ENCODE measurements at regions not wholly inside any gene's neighbourhood (a gene's known extent, or its start where the extent isn't known, plus 50 kb on each side); places are given as distances from the start of the nearest gene placed in this dataset.

GRCh38 chr11:115918576-115918975 lies 414.4 kb upstream of the CADM1 start:
- Mint-ChIP-seq H3K27ac (no peak overlapping the region), H3K9me3 (no peaks in the 10 kb centered on the region)
- WGBS, 2 experiments (ENCODE audit: insufficient coverage in 1 of 2, insufficient read length in 1 of 2) = 91 to 100% methylated on average over 1 to 2 of the region's 2 CpGs

DNA sequence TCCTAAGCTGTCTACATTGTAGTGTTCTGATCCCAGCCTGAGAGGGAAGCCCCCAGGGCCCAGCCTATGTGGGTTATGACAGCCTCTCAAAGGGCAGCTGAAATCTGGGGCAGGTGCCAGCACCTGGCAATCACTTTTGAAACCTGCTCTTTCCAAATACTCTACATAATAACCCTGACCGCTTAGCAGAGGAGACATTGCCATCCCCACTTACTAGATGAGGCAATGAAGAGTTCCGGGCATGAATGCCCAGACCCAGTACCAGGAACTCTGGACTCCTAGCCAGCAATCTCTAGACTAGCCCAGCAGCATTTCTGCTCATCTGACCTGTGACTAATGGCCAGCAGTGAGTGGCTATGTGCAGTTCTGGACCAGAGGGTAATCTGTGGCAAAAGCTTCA lies 412.4 kb upstream of the CADM1 start:
- peaks cover 9% of the 10 kb centered on the region for H3K4me1 Mint-ChIP-seq
- H3K9me3 Mint-ChIP-seq = no peaks in the 10 kb centered on the region

More at GRCh38 chr11:115918576-115918975, 414.4 kb upstream of the CADM1 start:
- Mint-ChIP-seq H3K4me1 (peaks cover 12% of the 10 kb centered on the region), H3K4me3 (no peak overlapping the region), H3K27me3 (ENCODE audit: insufficient read depth) (peaks cover 34% of the 10 kb centered on the region), H3K36me3 (ENCODE audit: low read depth) (no peaks in the 10 kb centered on the region)
- no peaks in the 10 kb centered on the region for H3K36me3 ChIP-seq (ENCODE audit: control insufficient read depth, insufficient read depth, low read length)
- H3K4me3 ChIP-seq (ENCODE audit: low read length) = no peak overlapping the region
- H3K4me1 ChIP-seq (ENCODE audit: control insufficient read depth, insufficient read depth, low read length) = no peaks in the 10 kb centered on the region
- H3K9me3 ChIP-seq (ENCODE audit: control insufficient read depth, low read length) = no peaks in the 10 kb centered on the region
- no peak for TF ChIP-seq CTCF (conservative IDR thresholded peaks at IDR 0.05)
- H3K27ac ChIP-seq (ENCODE audit: low read depth, low read length) = no peak overlapping the region
- no peaks in the 10 kb centered on the region for H3K27me3 ChIP-seq (ENCODE audit: control insufficient read depth, insufficient read depth, low read length, poor library complexity, severe bottlenecking)
- no peak for DNase-seq
- H3K9ac ChIP-seq (ENCODE audit: extremely low read depth, low read length, poor library complexity, severe bottlenecking) = no peak overlapping the region

DNA sequence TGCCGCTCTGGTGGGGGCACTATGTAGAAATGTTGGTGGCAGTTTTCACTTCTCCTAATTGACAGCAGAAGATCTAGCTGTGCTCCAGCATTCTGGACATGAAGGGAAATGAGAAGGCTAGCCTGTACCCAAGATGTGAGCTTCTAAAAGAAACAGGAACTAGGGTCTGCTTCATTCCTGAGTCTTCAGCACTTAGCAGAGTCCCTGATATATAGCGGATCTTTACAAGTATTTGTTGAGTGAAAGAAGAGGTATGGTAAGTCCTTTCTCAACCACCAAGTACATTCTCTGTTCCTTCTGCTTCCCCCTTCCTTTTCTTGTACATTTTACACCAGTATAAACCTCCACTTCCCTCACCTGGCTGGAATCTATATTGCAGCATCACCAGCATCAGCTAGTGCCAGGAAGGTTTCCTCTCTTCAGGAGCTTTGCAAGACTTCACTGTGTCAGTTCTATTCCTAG lies 408.3 kb upstream of the CADM1 start:
- Histone ChIP-seq H3K4me1 (ENCODE audit: control insufficient read depth, insufficient read depth, low read length) (no peaks in the 10 kb centered on the region), H3K9me3 (ENCODE audit: control insufficient read depth, low read length) (no peaks in the 10 kb centered on the region), H3K36me3 (ENCODE audit: control insufficient read depth, insufficient read depth, low read length) (no peaks in the 10 kb centered on the region), H3K27me3 (ENCODE audit: control insufficient read depth, insufficient read depth, low read length, poor library complexity, severe bottlenecking) (no peaks in the 10 kb centered on the region), H3K4me3 (ENCODE audit: low read length) (no peak overlapping the region), H3K9ac (ENCODE audit: extremely low read depth, low read length, poor library complexity, severe bottlenecking) (no peak overlapping the region), H3K27ac (ENCODE audit: low read depth, low read length) (no peak overlapping the region)
- TF ChIP-seq CTCF (conservative IDR thresholded peaks at IDR 0.05) = peak; percentile 75
- peak; percentile 64 for DNase-seq
- H3K27me3 Mint-ChIP-seq (ENCODE audit: insufficient read depth) = peaks cover 13% of the 10 kb centered on the region
- peaks cover 4% of the 10 kb centered on the region for H3K9me3 Mint-ChIP-seq
- H3K27ac Mint-ChIP-seq = no peak overlapping the region
- H3K4me1 Mint-ChIP-seq = no peaks in the 10 kb centered on the region
- H3K36me3 Mint-ChIP-seq (ENCODE audit: low read depth) = no peaks in the 10 kb centered on the region
- H3K4me3 Mint-ChIP-seq = no peak overlapping the region
- 98 to 100% methylated on average over 1 to 2 of the region's 2 CpGs for WGBS, 2 experiments (ENCODE audit: insufficient coverage in 1 of 2, insufficient read length in 1 of 2)

More for the DNA sequence above, 412.4 kb upstream of the CADM1 start:
- peaks cover 23% of the 10 kb centered on the region for H3K27me3 Mint-ChIP-seq (ENCODE audit: insufficient read depth)
- Histone ChIP-seq H3K4me3 (ENCODE audit: low read length) (no peak overlapping the region), H3K9me3 (ENCODE audit: control insufficient read depth, low read length) (no peaks in the 10 kb centered on the region), H3K4me1 (ENCODE audit: control insufficient read depth, insufficient read depth, low read length) (no peaks in the 10 kb centered on the region), H3K9ac (ENCODE audit: extremely low read depth, low read length, poor library complexity, severe bottlenecking) (no peak overlapping the region), H3K36me3 (ENCODE audit: control insufficient read depth, insufficient read depth, low read length) (no peaks in the 10 kb centered on the region), H3K27ac (ENCODE audit: low read depth, low read length) (no peak overlapping the region), H3K27me3 (ENCODE audit: control insufficient read depth, insufficient read depth, low read length, poor library complexity, severe bottlenecking) (no peaks in the 10 kb centered on the region)
- WGBS, 2 experiments (ENCODE audit: insufficient coverage in 1 of 2, insufficient read length in 1 of 2) = 96 to 100% methylated on average over 2 of the region's 2 CpGs
- H3K4me3 Mint-ChIP-seq = no peak overlapping the region
- no peak overlapping the region for H3K27ac Mint-ChIP-seq
- no peaks in the 10 kb centered on the region for H3K36me3 Mint-ChIP-seq (ENCODE audit: low read depth)
- no peak for TF ChIP-seq CTCF (conservative IDR thresholded peaks at IDR 0.05)
- no peak for DNase-seq

Measured in endodermal cell (in vitro differentiated cells).